Bone marrow (tissue), 2 donors: ENCODE measurements at regions not wholly inside any gene's neighbourhood (a gene's known extent, or its start where the extent isn't known, plus 50 kb on each side); places are given as distances from the start of the nearest gene placed in this dataset.

Experiments
- DNase-seq, 2 donors: peaks; one replicate each; lab custom pipeline; 2025; lab: John Stamatoyannopoulos, UW

- DNase-seq, result no peak
Measured at GRCh38 chr1:106875622-106876021, 180.9 kb upstream of the PRMT6 start.

GRCh38 chr1:106876384-106876783, 180.1 kb upstream of the PRMT6 start:
- DNase-seq, result no peak

- DNase-seq, result no peak
Measured at GRCh38 chr1:106879538-106879937, 176.9 kb upstream of the PRMT6 start.

DNA sequence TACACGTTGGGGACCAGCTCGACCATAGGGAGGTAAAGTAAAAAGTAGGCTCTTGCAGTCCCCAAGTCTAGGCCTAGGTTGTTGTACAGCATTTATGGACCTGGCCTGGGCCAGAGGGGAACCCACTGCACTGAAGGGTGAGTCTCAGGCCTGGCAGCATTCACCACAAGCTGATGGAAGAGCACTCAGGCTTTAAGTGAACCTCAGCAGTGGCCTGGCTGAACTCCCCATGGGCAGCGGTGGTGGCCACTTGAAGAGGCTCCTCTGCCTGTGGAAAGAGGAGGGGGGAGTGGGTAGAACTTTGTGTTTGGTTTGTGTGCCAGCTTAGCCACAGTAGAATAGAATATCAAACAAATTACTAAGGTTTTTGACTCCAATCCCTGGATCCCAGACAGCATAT, 176.2 kb upstream of the PRMT6 start:
- no peak for DNase-seq

DNA sequence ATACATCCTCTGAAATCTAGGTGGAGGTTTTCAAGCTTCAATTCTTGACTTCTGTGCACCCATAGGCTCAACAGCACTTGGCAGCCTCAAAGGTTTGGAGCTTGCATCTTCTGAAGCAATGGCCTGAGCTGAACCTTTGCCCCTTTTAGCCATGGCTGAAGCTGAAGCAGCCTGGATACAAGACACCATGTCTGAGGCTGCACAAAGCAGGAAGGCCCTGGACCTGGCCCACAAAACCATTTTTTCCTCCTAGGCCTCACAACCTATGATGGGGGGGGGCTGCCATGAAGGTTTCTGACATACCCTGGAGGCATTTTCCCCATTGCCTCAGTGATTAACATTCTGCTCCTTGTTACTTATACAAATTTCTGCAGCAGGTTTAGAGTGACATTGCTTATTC, 173.3 kb upstream of the PRMT6 start:
- no peak for DNase-seq

GRCh38 chr1:106889059-106889458, 167.4 kb upstream of the PRMT6 start:
- DNase-seq, result no peak

DNA sequence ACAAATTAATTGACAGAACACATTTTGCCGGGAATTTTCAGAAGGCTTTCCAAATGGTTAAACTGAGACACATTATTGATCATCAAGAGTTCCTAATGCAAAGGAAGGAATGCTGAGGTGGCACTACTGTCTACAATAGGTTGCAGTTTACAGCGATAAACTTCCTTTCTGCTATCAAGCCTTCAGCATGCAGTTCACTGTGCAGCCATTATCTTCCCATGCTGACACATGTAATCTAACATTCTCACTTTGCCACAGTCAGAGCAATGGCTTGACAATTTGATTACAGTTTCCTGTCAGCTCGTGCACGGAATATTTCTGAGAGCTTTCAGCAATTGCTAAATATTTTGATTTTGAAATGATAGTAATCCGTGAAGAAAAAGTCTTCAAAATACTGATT, 166.9 kb upstream of the PRMT6 start:
- no peak for DNase-seq

DNA sequence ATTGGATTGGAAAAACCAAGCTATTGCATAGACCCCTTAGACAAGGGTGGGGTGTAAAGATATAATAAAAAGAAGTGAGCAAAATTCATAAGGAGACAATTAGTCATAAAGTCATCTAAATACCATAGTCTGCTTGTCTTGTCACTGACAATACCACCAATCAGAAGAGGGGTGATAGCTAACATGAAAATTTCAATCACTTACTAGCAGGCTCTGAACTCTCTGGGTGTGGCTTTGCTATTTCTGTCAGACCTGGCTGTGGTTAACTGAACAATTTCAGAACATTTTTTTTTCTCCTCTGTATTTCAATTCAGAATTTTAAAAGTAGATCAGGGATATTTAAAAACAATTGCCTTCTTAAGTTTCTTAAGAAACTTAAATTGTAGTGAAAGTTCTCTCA, 158.5 kb upstream of the PRMT6 start:
- DNase-seq, result no peak

DNA sequence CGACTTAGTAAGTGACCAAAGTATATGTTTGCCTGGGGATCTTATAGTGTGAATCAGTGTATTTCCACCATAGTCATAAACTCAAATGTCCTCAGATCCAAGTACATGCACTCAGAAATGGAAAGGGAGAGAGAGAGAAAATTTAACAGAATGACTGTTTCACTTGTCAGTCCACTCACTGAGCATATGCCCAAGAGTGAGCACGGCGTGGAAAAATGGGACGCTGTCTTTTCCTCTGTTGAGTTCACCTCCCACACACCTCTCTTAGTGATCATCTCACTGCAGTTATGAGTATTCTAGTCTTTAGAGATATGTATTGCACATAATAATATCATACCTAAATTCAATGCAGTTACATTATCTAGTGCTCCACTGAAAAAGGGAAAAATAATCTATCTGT, 156.8 kb upstream of the PRMT6 start:
- DNase-seq, result no peak

DNA sequence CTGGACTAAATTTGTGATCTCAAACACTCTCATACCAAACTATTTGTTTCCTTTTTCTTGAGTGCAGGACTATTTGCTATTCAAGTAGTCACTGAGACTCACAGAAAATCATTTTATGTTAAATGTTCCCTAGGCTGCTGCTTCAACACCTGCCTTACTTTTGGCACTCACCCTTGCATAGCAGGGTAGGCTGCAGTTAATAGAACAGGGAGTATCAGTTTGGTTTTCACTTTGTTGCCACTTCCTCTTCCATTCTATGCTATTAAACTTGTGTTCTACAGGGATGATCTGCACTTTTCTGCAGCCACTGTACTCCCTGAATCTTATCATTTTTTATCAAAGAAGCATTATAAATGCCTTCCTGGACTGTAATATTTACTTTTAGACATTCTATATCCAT, 148.7 kb upstream of the PRMT6 start:
- DNase-seq, result no peak

DNA sequence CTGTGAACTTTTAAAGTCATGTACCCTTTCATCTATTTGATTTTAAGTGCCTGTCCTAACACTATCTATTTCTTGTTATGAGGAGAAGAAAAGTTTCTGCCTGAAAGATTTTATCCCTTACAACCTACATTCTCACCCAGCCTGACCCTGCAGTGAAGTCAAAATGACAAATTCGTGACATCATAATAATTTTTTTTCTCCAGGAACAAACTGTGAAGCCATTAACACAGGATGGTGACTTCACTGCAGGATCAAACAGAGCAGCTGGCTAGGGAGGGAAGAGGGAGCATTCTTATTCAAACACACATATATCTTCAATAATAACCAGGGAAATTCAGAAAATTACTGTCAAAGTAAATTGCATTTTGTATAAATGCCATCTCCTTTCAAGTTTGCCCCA, 147.8 kb upstream of the PRMT6 start:
- no peak for DNase-seq

GRCh38 chr1:106910798-106911197, 145.7 kb upstream of the PRMT6 start:
- DNase-seq, result no peak

DNA sequence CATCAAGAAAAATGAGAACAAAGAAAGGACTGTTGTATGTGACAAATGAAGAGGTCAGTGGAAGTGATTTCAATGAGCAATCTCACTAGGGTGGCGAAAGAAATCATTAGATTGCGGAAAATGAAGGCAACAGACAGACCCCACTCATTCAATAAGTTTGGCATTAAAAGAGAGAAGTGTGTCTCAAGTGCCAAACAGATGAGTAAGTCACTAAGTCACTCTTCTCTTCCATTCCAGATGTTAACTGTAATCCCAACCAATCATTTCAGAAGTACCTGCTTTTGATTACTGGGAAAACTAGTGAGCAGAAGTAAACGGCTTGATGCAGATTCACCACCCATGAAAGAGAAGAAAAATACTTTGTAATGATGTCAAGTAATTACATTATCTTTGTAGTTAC, 144.3 kb upstream of the PRMT6 start:
- DNase-seq, result no peak

GRCh38 chr1:106921186-106921585, 135.3 kb upstream of the PRMT6 start:
- no peak for DNase-seq

GRCh38 chr1:106924360-106924759, 132.1 kb upstream of the PRMT6 start:
- DNase-seq, result no peak

DNA sequence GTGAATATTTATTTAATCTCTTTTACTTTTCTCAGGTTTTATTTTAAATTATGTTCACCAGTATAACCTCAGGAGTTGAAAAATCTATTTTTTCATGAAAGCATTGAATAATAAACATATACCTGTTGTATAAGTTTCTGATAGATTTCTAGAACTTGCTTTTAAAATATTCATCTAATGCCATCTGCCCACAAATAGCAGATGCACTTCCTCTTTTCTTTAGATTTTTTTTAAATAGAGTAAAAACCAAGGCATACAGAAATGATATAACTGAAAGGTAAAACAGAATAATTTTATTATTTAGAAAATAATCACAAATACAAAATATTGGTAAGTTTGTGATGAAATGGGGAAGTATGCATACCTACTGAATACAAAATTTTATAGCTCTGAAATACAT, 130.7 kb upstream of the PRMT6 start:
- DNase-seq, result no peak

- no peak for DNase-seq
Measured at GRCh38 chr1:106926803-106927582, 129.5 kb upstream of the PRMT6 start.

DNA sequence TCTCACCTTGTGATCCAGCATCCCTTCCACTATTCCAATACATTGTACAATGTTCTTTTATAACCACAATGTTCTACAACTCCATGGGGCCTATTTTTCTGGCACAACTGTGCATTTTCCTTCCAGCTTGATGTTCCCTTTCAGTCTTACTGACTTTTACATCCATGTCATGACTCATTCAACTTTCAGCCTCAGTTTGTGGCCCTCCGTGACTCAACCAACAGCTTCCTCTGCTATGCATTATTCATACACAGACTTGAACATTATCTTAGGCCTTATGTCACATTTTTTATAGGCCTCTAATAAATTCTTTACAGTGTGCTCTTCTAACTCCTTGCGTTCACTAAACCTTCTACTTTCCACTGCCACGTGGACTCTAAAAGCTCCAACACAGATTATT, 119.4 kb upstream of the PRMT6 start:
- no peak for DNase-seq

- no peak for DNase-seq
Measured at GRCh38 chr1:106944721-106945120, 111.8 kb upstream of the PRMT6 start.

GRCh38 chr1:106952776-106953175, 103.7 kb upstream of the PRMT6 start:
- DNase-seq, result no peak

- no peak for DNase-seq
Measured at GRCh38 chr1:106954661-106955229, 101.7 kb upstream of the PRMT6 start.

DNA sequence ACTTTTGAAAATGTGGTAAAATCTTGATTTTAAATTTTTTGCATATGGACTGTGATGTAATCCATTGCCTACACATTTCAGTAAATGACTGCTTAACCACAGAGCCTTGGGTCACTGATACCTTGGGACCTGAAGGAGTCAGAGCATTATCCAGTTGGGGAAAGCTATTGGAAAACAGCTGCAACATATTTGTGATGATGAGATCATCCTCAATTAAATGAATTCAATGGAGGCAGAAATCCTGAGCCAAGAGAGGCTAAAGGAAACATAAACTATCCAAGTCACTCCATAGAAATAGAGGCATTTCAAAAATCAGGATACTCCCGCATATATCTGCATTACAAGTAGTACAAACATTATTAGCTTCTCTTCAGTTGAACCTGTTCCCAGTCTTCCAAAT, 99.8 kb upstream of the PRMT6 start:
- no peak for DNase-seq

GRCh38 chr1:106957795-106958194, 98.7 kb upstream of the PRMT6 start:
- DNase-seq, result no peak

- DNase-seq, result no peak
Measured at GRCh38 chr1:106960412-106960811, 96.1 kb upstream of the PRMT6 start.
